HG02981 (cell line): ENCODE measurements at regions not wholly inside any gene's neighbourhood (a gene's known extent, or its start where the extent isn't known, plus 50 kb on each side); places are given as distances from the start of the nearest gene placed in this dataset.

Experiments
- ATAC-seq: cut with Tn5 transposase; IDR thresholded peaks from one replicate; pipeline ENCODE4 v1.9.1; 2021; ENCODE audit warnings: mild to moderate bottlenecking, moderate library complexity; ENCODE audit not compliant: unreplicated experiment

DNA sequence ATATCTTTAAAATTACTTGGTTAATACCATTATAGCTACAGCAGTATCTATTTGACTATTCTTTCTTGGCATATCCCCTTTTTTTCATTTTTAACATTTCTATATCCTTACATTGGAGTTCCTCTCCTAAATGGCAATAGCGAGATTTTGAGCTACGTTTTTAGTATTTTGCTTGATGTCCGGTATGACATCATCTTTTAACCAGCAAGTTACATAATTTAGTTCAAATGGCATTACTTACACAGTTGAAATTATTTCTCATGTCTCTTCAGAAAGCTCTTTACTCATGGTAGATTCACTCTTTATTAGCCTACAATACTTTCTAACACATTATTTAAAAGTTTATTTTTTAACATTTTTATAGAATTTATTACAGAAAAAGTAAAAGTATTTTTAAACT is 701.7 kb upstream of the EPHA7 start:
- no peak for ATAC-seq

DNA sequence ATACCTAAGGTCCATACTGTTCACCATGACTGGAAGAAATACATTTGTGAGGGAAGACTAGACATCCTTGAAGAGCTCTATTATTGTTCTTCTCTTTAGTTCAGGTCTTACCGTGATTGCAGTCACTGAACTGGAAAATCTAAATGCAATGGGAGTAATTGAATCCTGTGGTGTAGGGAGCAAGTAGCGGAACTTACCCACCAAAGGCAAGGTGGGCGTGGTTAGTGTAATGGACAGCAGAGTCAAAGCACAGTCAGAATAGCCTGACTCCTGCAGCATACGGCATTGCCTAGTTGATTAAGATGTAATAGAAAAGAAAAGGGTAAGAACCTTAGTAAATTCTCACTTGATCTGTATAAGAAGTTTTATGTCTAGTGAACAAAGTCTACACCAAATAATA is 679.7 kb upstream of the EPHA7 start:
- ATAC-seq: no peak

DNA sequence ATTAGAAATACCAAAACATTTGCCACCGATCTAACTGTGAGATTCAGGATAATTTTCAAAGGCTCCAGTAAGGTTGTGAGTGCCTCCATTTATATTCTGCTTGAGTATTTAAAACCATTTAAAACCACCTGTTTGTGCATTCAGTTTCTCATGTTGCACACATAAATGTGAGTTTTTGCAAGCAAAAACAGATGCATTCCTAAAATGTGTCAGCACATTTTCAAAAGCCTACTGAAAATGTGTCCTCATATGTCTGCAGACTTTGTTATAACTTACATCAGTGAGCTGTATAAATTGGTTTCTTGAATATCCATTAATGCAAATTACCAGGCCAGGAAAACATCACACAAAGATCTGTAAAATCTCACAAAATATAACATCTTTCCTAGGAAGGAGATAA is 676.6 kb upstream of the EPHA7 start:
- ATAC-seq: no peak

DNA sequence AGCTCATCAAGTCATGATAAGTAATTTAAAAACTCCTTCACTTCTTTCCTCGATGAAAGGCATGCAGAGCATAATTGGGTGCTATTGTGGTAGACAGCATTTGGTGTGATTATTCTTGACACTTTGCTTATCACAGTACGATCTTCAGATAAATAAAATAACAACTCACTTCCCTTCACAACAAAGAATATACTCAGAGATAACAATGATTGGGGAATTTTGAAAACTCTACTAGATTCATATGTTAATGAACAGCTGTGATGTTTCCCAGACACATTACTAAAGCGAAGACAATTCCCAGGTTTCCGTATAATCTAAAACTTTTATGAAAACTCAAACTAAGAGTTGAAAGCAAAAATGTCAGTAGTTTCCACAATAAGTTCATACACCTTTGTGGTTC is 670.6 kb upstream of the EPHA7 start:
- ATAC-seq: no peak

DNA sequence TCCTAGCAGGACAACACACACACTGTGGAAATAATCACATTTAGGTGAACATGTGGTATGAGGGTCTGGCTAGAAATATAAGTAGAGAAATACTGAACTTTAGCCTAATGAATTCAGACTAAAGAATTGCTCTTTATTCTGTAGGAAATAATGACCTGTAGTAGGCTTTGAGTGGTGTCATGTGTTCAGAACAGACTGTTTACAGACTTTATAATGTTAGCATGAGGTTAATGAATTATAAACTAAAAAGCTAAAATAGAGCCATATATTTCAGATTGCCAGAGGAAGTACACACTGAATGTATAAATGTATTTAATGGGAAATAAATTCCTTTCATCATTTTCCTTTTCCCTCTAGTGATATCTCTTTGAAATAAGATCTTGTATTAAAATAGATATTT is 669.5 kb upstream of the EPHA7 start:
- no peak for ATAC-seq

DNA sequence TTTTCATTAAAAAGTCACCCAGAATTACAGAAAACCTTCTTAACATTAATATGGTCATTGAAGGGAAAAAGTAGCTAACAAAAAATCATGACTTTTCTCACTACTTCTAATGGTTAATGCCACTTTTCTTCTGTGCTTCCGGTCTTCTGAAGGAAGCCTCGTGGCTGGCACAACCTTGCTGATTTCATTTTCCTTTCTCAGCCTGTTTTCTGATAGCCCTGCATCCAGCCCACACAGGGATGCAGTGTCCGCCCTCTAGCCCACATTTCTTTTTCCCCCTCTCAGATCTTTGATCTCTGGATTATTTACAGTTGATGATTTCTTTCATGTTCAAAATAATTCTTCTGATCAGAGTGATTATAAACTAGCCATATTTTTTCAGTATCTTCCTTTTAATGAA is 655.4 kb upstream of the EPHA7 start:
- no peak for ATAC-seq

DNA sequence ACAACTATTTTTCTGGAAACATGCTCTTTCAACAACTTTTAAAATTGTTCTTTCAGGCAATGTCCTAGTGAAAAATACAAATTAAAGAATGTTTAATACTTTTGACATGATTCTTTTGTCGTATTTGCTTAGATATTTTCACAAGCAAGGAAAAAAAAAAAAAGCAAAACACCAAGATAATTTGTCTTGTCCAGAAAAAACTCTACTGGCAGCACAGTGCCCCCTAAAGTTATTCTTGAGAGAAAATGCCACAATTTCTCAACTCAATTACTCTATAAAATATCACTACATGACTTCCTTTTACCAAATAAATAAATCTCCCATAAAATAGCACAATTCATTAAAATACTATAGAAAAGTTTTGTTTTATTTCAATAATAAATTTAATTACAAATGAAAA is 652.5 kb upstream of the EPHA7 start:
- no peak for ATAC-seq

DNA sequence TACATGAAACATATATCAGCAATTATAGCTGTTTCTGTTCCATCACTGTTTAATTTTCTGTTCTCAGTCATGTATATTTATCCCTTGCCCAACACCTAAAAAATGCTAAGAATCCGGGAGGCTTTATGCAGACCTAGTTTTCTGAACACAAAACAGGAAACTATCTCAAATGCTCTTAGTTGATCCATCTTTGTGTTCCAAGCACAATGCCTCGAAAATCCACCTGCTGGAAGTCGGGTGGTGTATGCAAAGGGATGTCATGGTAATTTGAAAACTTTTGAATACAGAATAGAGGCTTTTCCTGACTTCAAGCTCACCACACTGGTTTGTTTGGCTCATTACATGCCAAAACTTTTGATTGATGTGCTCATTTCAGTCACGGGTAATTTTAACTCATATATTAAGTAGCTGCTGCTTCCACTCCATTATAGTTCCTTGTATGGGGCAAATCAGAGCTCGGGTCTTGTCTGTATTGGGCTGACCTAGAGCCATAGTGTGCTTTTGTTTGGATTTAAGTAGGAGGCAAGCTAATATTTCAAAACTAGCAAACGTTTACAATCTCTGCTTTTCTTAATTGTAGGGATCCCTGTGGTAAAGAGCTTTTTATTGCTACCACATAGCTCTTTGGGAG is 646.5 kb upstream of the EPHA7 start:
- ATAC-seq: no peak

DNA sequence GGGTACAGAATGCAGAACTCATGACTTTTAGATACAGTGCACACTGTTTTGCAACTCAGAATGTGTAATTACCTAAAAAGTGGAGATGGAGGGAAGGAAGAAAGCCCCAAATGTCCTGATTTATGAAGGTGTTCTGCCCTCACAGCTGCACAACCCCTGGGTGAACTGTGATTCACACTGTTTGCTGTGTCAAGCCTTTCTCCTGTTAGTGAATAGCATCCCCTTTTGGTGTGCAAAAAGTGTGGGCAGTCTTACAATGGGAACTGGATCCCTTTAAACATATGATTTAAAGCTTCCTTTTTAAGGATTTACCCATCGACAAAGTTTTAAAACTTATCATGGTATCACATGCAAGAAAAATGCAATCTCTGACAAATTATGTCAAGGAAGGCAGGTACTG is 633.4 kb upstream of the EPHA7 start:
- no peak for ATAC-seq

DNA sequence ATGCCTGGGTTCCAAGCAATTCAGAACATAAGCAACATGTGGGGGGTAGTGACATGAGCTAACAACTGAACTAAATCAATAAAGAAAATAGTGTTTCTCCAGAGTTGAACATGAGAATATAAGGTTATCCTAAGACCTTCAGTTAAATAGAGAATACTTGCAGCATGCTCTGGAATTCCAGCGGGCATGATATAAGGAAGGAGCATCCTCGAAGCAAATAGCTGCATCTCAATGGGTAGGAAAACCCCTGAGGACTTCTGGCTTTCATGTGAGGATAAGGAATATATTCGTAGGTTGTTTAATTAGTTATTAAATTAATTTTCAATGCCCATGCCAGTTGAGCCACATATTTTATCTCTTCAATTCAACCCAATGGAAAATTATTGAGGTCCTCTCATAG is 631.2 kb upstream of the EPHA7 start:
- no peak for ATAC-seq

DNA sequence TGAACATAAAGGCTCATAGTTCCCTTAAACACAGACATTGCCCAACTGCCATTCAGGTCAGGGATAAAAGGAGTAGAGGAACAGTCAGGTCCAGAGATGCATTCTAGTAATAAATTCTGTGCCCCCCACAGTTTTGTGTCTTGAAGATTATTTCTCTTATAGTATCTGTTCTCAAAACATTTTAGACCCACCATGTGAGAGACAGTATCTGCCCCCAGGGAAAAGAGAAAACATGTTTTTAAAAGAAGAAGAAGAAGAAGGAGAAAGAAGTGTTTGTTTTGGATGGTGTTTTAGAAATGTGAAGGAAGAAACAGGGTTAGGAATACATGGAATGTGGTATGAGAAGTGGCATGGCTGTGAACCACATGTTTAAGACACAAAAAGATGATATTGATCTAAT is 629.6 kb upstream of the EPHA7 start:
- ATAC-seq: no peak

DNA sequence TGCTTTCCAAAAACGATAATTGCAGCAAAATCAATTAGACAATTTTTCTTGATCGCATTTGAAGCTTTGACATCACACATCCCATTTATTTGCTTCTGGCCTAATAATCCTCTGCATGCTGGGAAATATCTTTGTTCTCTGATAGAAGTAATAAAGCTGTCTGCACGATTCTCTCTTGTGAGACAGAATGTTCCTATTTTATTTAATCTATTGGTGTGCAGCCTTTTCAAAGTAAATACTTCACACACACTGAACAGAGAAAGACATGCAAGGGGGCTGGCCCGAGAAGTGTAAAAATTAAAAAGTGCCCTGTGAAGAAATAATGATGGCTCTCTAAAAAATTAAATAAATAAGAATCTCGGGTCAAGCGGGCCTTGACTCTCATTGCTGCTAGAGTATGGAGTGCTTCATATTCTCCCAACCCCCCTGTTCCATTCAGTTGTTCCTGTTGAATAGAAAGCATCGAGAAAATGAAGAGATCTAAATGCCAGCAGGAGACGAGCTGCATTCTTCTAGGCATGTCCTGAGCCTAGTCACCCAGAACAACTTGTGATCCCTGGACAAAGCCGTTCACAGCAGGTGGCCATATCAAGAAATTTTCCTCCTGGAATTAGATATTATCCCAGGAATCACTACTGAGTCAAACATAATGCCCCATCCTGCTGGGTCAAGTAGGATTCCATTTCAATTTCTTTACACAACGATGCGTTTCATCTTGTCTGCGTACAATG is 625.9 kb upstream of the EPHA7 start:
- no peak for ATAC-seq

DNA sequence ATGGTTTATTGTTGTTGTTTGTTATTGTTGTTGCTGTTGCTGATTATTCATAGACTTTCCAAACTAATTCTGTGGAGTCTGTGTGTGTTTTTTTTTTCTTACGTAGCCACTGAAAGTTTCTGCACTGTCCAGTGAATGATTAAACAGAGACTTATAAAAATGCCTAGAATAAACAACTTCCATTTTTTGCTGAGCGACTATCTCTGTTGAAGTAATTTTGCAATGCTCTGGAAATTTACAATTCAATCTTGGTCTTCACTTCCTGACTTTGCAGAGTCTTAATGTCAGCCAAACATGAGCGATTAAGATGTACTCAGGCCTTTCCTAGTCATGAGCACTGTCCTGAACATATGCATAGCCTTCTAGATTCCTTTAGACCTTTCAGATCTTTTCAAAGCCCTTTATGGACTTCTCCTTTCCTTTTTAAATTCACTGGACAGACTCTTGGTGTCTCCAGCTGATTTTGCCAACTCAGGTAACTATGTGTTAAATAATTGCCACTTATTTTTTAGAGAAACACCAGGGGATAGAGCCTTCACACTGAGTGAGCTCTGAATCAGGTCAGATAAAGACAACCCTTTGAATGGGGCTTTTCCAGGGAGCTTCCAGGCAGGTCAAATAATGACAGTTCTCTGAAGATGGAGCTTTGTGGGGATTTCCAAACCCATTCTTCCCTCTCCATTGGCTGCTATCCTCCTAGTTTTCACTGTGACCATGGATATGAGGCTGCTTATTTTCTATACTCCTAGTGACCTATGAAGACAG is 622.8 kb upstream of the EPHA7 start:
- no peak for ATAC-seq

DNA sequence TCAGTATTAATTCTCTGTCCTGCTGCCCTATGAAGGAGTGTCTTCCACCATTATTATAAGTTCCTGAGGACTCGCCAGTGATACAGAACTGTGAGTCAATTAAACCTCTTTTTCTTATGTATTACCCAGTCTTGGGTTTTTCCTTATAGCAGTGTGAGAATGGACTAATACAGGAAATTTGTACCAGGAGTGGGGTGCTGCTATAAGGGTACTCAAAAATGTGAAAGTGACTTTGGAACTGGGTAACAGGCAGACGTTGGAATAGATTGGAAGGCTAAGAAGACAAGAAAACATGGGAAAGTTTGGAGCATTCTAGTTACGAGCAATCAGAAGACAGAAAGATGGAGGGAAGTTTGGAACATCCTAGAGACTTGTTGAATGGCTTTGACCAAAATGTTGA is 616.7 kb upstream of the EPHA7 start:
- no peak for ATAC-seq

DNA sequence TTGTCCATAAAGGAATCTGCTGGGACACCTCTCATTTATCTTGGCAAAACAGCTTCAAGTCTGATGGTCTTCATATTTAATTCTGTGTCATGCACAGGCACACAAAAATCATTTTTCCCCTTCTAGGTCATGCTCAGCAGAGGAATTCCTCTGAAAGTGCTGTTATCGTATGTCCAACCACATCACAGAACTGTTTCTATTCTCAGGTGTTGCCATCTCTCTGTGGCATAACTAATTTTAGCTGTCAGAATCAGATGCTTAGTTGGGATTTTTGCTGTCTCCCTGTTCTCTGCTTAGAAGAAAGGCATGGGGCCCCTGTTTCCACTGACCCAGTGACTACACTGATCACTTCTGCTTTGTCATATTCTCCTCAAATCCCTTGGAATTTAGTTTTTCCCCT is 608.0 kb upstream of the EPHA7 start:
- no peak for ATAC-seq

DNA sequence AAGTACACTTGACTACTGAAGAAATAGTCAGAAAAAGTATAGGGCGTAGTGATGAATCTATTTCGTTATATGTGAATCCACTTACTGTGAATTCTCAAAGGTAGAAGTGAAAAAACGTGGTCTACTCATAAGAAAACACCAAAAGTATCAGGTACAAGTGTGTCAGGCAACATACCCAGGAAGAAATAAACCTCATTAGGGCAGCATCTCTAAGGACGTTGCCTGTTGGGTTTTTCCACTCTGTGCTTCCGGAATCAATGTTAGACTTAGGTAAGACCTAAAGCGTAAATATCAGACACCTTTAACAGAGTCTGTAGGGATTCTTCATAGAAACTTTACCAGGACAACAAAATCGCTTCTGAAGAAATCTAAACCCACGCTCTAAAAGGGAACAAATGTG is 607.2 kb upstream of the EPHA7 start:
- ATAC-seq: no peak

DNA sequence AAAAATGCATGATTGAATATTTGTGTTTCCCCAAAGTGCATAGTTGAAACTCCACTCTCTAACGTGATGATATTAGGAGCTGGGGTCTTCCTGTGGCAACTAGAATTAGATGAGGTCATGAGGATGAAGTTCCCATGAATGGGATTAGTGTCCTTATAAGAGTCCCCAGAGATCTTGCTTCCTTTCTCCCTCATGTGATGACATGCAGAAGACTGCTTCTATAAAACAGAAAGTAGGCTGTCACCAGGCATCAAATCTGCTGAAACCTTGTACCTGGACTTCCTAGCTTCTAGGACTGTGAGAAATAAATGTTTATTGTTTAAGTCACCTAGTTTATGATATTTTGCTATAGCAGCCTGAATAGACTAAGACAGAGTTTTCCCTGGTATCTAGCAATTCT is 586.5 kb upstream of the EPHA7 start:
- no peak for ATAC-seq

DNA sequence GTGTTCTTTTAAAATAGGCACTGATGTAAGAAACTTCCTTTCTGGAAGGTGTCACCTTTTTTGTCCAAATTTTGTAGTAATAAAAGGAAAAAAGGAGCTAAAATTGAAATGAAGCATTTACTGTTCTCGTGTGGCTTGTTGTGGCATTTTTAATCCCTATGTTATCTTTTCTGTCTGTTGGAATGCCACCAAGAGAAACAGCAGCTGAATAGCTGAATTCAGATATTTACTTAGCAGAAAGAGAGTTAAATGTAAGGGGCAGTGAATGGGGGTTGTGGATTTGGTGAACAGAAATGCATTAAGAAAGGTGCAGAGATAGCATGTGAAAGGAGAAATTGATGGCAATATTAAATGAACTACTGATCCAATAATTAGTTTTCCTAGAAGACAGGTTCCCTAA is 573.6 kb upstream of the EPHA7 start:
- no peak for ATAC-seq

DNA sequence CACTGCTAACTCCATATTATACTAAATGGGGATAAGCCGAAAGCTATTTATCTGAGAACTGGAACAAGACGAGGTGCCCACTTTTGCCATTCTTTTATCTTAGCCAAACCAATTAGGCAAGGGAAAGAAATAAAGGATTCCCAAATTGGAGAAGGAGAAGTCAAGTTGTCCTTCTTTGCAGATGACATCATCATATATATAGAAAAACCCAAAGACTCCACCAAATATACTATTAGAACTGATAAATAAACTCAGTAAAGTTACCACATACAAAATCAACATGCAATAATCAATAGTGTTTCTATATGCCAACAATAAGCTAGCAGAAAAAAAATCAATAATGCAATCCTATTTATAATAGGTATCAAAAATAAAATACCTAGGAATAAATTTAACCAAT is 570.3 kb upstream of the EPHA7 start:
- no peak for ATAC-seq

DNA sequence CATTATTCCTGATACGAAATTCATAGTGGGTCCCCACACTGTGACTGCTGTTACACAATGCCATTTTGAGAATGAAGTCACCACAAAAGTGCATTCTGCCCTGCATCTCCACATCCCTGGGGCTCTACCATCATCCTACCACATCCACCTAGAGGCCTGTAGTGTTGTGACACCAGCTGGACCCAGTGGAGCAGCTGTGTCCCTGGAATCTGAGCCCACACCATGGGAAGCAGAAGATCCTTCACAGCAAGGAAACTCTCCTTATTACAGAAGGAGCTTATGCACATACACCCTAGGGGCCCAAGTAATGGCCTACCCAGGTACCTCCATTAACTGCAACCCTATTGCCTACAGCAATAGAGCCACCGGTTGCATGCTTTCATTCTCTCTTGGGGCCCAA is 566.6 kb upstream of the EPHA7 start:
- no peak for ATAC-seq

DNA sequence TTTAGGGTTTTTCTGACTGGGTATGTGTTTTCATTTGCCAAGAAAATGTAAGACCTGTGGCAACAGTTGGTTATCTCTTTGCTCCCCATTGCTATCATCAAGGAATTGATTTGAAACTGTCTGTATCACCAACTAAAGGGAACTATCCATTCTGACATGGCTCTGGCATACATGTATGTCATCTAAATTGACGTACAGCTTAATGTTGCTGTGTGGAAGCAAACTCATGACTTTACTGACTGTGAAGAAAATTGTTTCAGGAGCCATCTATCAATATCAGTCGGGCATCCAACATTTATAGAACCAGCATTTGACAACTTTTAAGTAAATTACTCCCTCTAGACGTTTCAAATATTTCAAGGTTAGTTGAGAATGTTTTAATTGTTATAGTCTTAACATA is 555.8 kb upstream of the EPHA7 start:
- ATAC-seq: no peak

DNA sequence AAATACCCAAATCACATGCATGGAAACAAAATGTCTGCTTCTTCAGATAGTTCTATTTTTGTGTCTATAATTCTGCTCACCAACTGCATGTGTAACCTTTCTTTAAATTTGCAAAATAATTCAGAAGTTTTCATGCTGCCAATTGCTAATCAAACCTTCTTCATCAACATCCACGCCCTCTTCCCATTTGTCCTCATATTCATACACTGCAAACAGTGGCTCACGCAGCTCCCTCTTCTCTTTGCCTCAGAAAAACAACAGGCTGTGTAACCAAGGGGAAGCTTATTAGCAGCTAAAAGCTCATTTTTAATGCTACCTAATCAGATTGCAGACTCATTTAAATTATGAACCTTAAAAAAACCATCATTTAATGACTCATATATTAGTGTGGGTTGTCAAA is 555.0 kb upstream of the EPHA7 start:
- ATAC-seq: no peak
